Neuron (in vitro differentiated cells): ENCODE measurements at regions not wholly inside any gene's neighbourhood (a gene's known extent, or its start where the extent isn't known, plus 50 kb on each side); places are given as distances from the start of the nearest gene placed in this dataset.
"Not testable (repeated sequence)": the region's sequence is repeated elsewhere in the genome, so short reads cannot be mapped to it uniquely, and the experiment has no call there.

Source experiments
- H2AFZ ChIP-seq: one replicate; pipeline ENCODE4 v1.6.1; 2013; ENCODE audit warnings: low read depth, mild to moderate bottlenecking, inconsistent platforms, low read length, moderate library complexity
- H3K27me3 ChIP-seq: one replicate; pipeline ENCODE4 v1.6.1; 2013; ENCODE audit warnings: low read length; ENCODE audit not compliant: insufficient read depth
- H3K36me3 ChIP-seq: one replicate; pipeline ENCODE4 v1.6.1; 2013; ENCODE audit warnings: low read length; ENCODE audit not compliant: insufficient read depth
- H3K4me1 ChIP-seq: one replicate; pipeline ENCODE4 v1.6.1; 2013; ENCODE audit warnings: low read length; ENCODE audit not compliant: insufficient read depth
- H3K4me3 ChIP-seq: 2 replicates; pipeline ENCODE4 v1.5.1; 2013; ENCODE audit warnings: mild to moderate bottlenecking, low read length, moderate library complexity
- H3K9me3 ChIP-seq: one replicate; pipeline ENCODE4 v1.6.1; 2013; ENCODE audit warnings: low read length

DNA sequence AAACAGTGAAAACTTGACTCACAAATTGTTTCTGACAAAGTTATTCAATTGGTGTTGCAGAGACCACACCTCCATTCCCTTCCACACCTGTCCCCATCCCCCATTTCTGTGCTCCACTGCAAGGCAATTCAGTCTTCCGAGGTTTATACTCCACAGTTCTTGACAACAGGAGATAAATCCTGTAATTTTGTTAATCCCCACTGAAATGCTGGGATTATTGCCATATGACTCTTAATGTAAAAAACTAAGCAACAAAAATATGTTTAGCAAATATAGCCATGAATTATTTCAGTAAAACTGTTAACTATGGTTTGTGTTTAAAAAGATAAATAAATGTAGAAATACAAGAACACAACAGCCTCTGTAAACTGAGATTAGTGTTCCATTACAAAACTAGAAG is 170.1 kb upstream of the SEMA3D start:
- Histone ChIP-seq H3K4me1 (no peaks in the 10 kb centered on the region), H3K4me3 (no peak overlapping the region), H3K27me3 (no peaks in the 10 kb centered on the region), H2AFZ (no peak overlapping the region), H3K9me3 (peaks cover 4% of the 10 kb centered on the region), H3K36me3 (no peaks in the 10 kb centered on the region)

DNA sequence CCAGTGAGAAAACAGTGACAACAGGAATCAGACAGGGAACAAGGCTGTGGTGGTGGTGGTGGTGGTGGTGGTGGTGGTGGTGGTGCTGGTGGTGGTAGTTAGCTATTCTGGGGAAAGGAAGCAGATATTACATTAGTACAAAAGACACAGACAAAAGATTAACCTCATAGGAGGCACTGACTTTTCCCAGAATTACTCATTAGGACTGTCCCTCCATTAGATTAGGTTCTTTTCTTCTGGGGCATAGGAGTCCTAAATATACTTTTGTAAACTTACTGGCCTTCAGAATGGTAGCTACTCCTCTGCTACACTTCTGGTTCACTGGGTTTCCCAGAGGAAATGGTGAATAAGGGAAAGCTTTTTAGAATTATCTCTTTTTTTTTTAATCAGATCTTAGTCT is 156.6 kb upstream of the SEMA3D start:
- H3K4me1 ChIP-seq = peaks cover 5% of the 10 kb centered on the region
- H3K4me3 ChIP-seq = no peak overlapping the region
- H2AFZ ChIP-seq = no peak overlapping the region
- H3K36me3 ChIP-seq = no peaks in the 10 kb centered on the region
- H3K9me3 ChIP-seq = no peaks in the 10 kb centered on the region
- H3K27me3 ChIP-seq = no peaks in the 10 kb centered on the region

DNA sequence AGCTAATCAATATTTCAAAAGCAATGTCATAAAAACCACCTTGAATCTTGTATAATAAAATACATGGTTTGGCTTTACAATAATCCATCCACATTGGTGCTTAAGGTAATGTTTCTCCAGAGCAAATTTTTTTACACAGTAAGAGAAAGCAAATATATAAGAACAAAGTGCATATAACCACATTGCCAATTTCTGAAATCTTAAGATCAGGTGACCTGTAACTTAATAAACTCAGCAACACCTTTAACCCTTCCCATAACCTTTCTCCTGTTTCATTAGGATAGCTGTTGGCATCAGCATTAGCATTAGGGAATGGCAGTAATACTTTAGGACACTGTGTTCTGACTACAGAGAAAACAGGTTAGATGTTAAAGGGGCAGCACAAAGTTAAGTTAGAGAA is 155.9 kb upstream of the SEMA3D start:
- no peaks in the 10 kb centered on the region for H3K36me3 ChIP-seq
- H3K4me1 ChIP-seq = peaks cover 5% of the 10 kb centered on the region
- no peaks in the 10 kb centered on the region for H3K9me3 ChIP-seq
- H3K4me3 ChIP-seq = no peak overlapping the region
- H3K27me3 ChIP-seq = no peaks in the 10 kb centered on the region
- no peak overlapping the region for H2AFZ ChIP-seq

DNA sequence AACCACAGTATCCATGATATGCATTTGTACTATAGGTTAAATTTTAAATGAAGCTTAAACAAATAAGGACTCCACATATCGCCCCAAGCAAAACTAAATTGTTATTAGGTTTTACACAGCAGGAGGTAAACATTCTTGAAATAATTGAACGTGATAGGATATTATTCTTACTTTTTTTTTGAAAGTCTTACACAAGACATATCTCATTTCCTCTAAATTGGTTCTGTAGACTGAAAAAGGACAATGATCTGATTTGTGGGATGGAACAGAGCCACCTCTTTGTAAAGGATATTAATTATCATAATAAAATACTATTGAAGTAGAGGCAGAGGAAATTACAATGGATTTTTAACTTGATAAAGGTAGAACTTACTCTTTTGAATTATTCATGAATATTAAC is 155.1 kb upstream of the SEMA3D start:
- Histone ChIP-seq H3K4me1 (peaks cover 5% of the 10 kb centered on the region), H3K9me3 (no peaks in the 10 kb centered on the region), H2AFZ (no peak overlapping the region), H3K27me3 (no peaks in the 10 kb centered on the region), H3K36me3 (no peaks in the 10 kb centered on the region), H3K4me3 (no peak overlapping the region)

DNA sequence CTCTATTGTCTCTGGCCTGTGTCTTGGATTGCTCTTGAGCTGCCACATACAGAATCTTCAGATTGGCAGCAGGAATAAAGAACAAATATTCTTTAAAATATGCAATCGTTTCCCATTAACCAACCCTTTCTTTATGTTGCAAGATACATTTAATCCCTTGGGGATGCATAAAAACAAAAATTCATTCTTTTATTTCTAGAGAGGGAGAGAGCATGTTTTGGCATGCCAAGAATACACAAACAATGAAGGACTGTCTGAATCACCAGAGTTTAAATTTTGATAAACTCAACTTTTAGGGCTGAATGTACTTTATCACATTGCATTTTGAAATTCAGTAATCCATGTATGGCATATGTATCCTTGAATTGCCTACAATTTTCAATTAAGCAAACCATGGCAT is 154.3 kb upstream of the SEMA3D start:
- Histone ChIP-seq H3K4me3 (no peak overlapping the region), H3K36me3 (no peaks in the 10 kb centered on the region), H3K4me1 (peaks cover 5% of the 10 kb centered on the region), H2AFZ (peak overlapping the region; percentile 77), H3K9me3 (no peaks in the 10 kb centered on the region), H3K27me3 (no peaks in the 10 kb centered on the region)

DNA sequence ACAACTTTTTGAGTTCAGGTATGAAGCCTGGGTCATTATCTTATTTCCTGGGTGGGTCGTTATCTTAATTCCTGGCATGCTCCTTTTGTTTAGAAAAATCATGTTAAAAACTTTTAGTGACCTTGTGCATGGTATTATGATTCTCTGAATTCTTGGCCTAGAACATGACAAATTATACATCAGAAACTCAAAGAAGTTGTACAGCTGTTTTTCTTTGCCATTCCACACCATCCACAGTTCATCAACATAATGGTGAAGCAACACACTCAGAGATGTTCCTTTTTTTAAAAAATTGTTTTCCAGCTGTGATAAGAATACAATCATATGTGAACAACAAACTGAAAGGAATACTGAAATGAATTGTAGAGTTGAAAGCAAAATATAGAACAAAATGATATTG is 149.2 kb upstream of the SEMA3D start:
- Histone ChIP-seq H2AFZ (no peak overlapping the region), H3K36me3 (no peaks in the 10 kb centered on the region), H3K27me3 (no peaks in the 10 kb centered on the region), H3K4me3 (no peak overlapping the region), H3K4me1 (no peaks in the 10 kb centered on the region), H3K9me3 (no peaks in the 10 kb centered on the region)

DNA sequence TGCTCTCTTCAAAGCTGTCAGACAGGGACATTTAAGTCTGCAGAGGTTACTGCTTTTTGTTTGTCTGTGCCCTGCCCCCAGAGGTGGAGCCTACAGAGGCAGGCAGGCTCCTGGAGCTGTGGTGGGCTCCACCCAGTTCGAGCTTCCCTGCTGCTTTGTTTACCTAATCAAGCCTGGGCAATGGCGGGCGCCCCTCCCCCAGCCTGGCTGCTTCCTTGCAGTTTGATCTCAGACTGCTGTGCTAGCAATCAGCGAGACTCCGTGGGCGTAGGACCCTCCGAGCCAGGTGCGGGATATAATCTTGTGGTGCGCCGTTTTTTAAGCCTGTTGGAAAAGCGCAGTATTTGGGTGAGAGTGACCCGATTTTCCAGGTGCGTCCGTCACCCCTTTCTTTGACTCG is 148.3 kb upstream of the SEMA3D start:
- H3K36me3 ChIP-seq, H3K4me3 ChIP-seq, H3K4me1 ChIP-seq, H2AFZ ChIP-seq, H3K27me3 ChIP-seq, H3K9me3 ChIP-seq: not testable (repeated sequence)

- no peak overlapping the region for H3K4me3 ChIP-seq
- no peak overlapping the region for H2AFZ ChIP-seq
- no peaks in the 10 kb centered on the region for H3K4me1 ChIP-seq
- no peaks in the 10 kb centered on the region for H3K9me3 ChIP-seq
- H3K36me3 ChIP-seq = no peaks in the 10 kb centered on the region
- no peaks in the 10 kb centered on the region for H3K27me3 ChIP-seq
These were observed 141.7 kb upstream of the SEMA3D start for GRCh38 chr7:85328456-85328998.

DNA sequence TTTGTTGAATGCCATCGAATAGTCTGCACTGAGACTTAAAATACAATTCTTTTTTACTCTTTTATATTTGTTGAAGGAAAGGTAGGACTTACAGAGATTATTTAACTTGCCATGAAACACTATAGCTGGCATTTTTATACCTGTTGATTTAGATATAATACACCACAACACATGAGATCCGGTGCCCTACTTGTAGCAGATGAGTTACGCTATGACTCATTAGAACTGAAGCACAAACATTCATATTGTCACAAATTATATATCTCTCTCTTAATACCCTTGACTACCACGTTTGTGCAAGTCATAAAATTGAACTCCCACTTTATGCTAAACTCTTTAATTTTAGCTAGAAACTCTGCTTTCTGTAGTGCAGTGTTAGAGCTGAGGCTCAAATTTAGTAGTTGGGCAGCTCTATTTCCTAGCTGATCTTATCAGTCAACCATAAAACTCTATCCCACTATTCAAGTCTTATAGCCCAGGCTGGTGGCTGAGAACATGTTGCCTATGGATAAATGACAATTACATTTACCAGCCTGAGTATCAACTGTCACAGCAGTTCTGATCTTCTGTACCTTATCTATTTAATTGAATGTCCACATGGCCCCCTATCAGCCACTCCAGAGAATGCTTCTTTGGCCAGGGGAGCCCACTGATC is 137.4 kb upstream of the SEMA3D start:
- Histone ChIP-seq H3K36me3 (no peaks in the 10 kb centered on the region), H3K9me3 (no peaks in the 10 kb centered on the region), H2AFZ (no peak overlapping the region), H3K4me1 (no peaks in the 10 kb centered on the region), H3K4me3 (no peak overlapping the region), H3K27me3 (no peaks in the 10 kb centered on the region)

- Histone ChIP-seq H3K9me3 (no peaks in the 10 kb centered on the region), H3K4me3 (no peak overlapping the region), H3K4me1 (no peaks in the 10 kb centered on the region), H2AFZ (no peak overlapping the region), H3K27me3 (no peaks in the 10 kb centered on the region), H3K36me3 (no peaks in the 10 kb centered on the region)
These were observed 135.4 kb upstream of the SEMA3D start for GRCh38 chr7:85322252-85322651.

DNA sequence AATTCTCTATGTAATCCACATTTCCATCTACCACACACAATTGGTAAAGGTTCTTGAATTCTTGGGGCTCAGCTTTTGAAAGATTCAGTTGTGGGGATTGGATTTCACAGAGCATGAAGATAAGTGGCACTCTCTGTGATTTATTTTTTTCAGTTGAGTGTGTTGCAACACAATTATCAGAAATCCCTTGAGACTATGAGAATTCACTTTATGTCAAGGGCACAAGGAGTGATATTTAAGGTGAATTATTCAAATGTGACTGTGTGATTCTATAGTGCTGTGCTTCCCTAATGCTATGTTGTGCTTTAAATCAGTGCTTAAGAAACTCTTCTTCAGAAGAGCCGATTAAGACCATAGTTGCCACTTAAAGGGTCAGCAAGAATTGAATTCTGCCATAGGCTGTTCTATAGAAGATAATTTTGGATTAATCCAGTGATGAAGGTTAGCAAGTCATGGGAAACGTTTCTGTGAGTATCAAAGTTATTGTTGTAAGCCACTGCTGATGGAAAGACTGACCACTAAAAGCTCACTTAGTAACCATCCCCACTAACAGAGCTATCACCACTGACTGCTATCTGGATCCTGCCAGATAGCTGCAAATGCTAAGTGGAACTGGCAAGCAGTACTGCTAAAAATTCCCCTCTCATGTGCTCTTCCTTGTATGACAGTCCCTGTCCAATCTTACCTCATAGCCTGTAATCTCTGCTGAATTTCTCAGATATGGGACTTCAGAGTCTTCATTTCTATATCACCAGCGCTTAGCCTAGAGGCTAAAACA is 134.0 kb upstream of the SEMA3D start:
- H3K4me1 ChIP-seq = no peaks in the 10 kb centered on the region
- H3K4me3 ChIP-seq = no peak overlapping the region
- no peaks in the 10 kb centered on the region for H3K9me3 ChIP-seq
- no peak overlapping the region for H2AFZ ChIP-seq
- H3K27me3 ChIP-seq = no peaks in the 10 kb centered on the region
- H3K36me3 ChIP-seq = no peaks in the 10 kb centered on the region

DNA sequence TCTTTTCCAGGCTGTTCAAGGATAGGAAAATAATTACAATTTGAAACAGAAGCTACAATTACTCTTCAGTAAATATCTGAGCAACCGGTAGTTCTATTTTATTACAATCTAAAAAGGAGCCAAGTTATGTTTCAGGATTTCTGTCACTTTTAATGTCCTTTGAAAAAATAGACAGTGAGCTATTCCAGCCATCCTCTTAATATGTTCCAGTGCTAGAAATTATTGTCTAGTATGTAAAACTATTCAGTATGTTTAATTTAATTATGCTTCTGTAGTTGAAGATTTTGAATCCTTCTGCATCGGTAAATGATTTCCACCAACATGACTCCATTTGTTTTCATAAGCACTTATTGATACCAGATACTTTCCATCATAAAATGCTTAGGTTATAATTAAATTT is 129.6 kb upstream of the SEMA3D start:
- Histone ChIP-seq H3K27me3 (no peaks in the 10 kb centered on the region), H3K4me1 (no peaks in the 10 kb centered on the region), H3K4me3 (no peak overlapping the region), H3K36me3 (no peaks in the 10 kb centered on the region), H2AFZ (no peak overlapping the region), H3K9me3 (no peaks in the 10 kb centered on the region)

DNA sequence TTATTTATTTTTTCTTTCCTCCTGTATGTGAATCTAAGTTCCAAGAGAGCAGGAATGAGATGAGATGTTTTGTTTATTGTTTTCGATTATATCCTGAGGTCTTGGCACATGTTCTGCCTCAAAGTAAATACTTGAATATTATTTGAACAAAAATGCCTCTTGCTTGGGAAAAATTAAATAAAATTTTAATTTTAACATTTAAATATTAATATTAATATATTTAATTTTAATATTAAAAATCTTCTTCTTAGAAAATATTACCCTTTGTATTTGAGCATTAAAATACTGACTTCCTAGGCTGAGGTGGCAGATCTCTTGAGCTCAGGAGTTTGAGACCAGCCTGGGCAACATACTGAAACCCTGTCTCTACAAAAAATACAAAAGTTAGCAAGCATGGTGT is 123.4 kb upstream of the SEMA3D start:
- Histone ChIP-seq H3K4me3 (no peak overlapping the region), H3K9me3 (no peaks in the 10 kb centered on the region), H2AFZ (no peak overlapping the region), H3K27me3 (no peaks in the 10 kb centered on the region), H3K36me3 (no peaks in the 10 kb centered on the region), H3K4me1 (no peaks in the 10 kb centered on the region)
